Lower leg skin (tissue), 4 donors: ENCODE measurements at regions not wholly inside any gene's neighbourhood (a gene's known extent, or its start where the extent isn't known, plus 50 kb on each side); places are given as distances from the start of the nearest gene placed in this dataset.

Experiments used
- DNase-seq, 2 donors: peaks; one replicate each; pipeline ENCODE4 v3.0.0-alpha.2; 2019; ENCODE audit warnings: low spot score in 2 of 2
- H3K4me3 ChIP-seq: fragments of 200-600 bp; sonication (generic); 2 replicates; pipeline ENCODE4 v1.5.1; 2017; ENCODE audit warnings: mild to moderate bottlenecking, low read depth; ENCODE audit not compliant: poor library complexity, severe bottlenecking
- CTCF ChIP-seq, 3 donors: fragments of 450-650 bp; IDR thresholded peaks; one replicate each; pipeline ENCODE4 v1.5.1; 2016; ENCODE audit warnings: antibody characterized with exemption in 3 of 3, mild to moderate bottlenecking in 3 of 3, moderate library complexity in 2 of 3
- POLR2A ChIP-seq, 2 donors: fragments of 450-650 bp; IDR thresholded peaks; one replicate each; pipeline ENCODE4 v1.6.1; 2016 to 2017; ENCODE audit warnings: antibody characterized with exemption in 2 of 2, mild to moderate bottlenecking in 1 of 2, moderate library complexity in 1 of 2
- WGBS, 2 donors: methylation state at CpG; one replicate each; pipeline ENCODE4 v1.1.5; 2018; 5-methylcytosine and 5-hydroxymethylcytosine counted together
- intact Hi-C: fragments of 100-400 bp; cut with DNase I; formaldehyde crosslinking; loops from one replicate; pipeline ENCODE4 v1.15.0; 2023; ENCODE audit warnings: low total_unique reads

- 93 to 95% methylated on average over 3 of the region's 3 CpGs for WGBS, 2 donors
- TF ChIP-seq POLR2A (IDR thresholded peaks at IDR 0.05) (no peak), CTCF (IDR thresholded peaks at IDR 0.05) (no peak)
- intact Hi-C loops = no loop called here
- DNase-seq = no peak
- no peak overlapping the region for H3K4me3 ChIP-seq
These were observed 95.1 kb downstream of the KCTD15 start for GRCh38 chr19:33891773-33892172.

DNA sequence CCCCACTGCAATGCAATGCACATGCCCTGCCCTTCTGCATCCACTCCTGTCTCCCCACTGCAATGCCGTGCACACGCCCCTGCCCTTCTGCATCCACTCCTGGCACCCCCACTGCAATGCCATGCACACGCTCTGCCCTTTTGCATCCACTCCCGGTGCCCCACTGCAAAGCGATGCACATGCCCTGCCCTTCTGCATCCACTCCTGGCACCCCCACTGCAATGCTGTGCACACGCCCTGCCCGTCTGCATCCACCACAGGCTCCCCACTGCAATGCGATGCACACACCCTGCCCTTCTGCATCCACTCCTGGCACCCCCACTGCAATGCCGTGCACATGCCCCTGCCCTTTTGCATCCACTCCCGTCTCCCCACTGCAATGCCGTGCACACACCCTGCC, 98.1 kb downstream of the KCTD15 start:
- WGBS, 2 donors = 77% methylated on average over 11 of the region's 11 CpGs

GRCh38 chr19:33895366-33895765, 98.7 kb downstream of the KCTD15 start:
- intact Hi-C loops = no loop called here
- DNase-seq = no peak
- TF ChIP-seq CTCF (IDR thresholded peaks at IDR 0.05) (no peak), POLR2A (IDR thresholded peaks at IDR 0.05) (no peak)
- WGBS, 2 donors = 60 to 84% methylated on average over 2 of the region's 2 CpGs
- no peak overlapping the region for H3K4me3 ChIP-seq

More for the DNA sequence above, 98.1 kb downstream of the KCTD15 start:
- no peak for TF ChIP-seq POLR2A (IDR thresholded peaks at IDR 0.05)
- DNase-seq = no peak
- H3K4me3 ChIP-seq = no peak overlapping the region
- intact Hi-C loops = no loop called here

GRCh38 chr19:33898062-33898677, 101.5 kb downstream of the KCTD15 start:
- H3K4me3 ChIP-seq = no peak overlapping the region
- intact Hi-C loops = no loop called here
- DNase-seq = no peak
- TF ChIP-seq POLR2A (IDR thresholded peaks at IDR 0.05) = no peak

DNA sequence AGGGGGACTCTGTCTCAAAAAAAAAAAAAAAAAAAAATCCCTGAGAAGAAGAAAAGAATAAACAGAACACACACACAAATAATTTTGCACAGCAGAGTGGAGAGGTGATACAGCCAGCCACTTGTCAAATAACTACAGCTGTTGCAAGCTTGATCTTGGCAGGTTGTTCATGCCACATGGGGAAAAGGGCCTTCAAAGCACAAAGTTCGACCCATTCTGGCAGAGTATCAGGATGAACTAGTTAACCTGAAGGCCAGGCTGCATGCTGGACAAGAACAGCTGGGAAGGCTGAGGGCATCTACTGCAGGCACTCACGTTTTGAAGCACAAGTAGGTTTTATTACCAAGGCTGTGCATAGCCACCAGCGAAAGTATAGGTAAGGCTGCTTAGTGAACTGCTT, 104.1 kb downstream of the KCTD15 start:
- TF ChIP-seq CTCF (IDR thresholded peaks at IDR 0.05) = no peak
- TF ChIP-seq POLR2A (IDR thresholded peaks at IDR 0.05) = no peak
- intact Hi-C loops = no loop called here
- no peak for DNase-seq
- H3K4me3 ChIP-seq = no peak overlapping the region
- WGBS, 2 donors = 68 to 74% methylated on average over 3 of the region's 3 CpGs

GRCh38 chr19:33902395-33902794, 105.7 kb downstream of the KCTD15 start:
- WGBS, 2 donors = 62 to 65% methylated on average over 3 of the region's 3 CpGs
- intact Hi-C loops = no loop called here
- DNase-seq = no peak
- no peak for TF ChIP-seq POLR2A (IDR thresholded peaks at IDR 0.05)
- TF ChIP-seq CTCF (IDR thresholded peaks at IDR 0.05) = no peak
- H3K4me3 ChIP-seq = no peak overlapping the region

GRCh38 chr19:33902802-33903488, 106.3 kb downstream of the KCTD15 start:
- TF ChIP-seq POLR2A (IDR thresholded peaks at IDR 0.05) (no peak), CTCF (IDR thresholded peaks at IDR 0.05) (no peak)
- H3K4me3 ChIP-seq = no peak overlapping the region
- intact Hi-C loops = no loop called here
- WGBS, 2 donors = 68 to 76% methylated on average over 22 of the region's 22 CpGs
- DNase-seq = no peak
